Neural crest cell (in vitro differentiated cells): ENCODE measurements at regions not wholly inside any gene's neighbourhood (a gene's known extent, or its start where the extent isn't known, plus 50 kb on each side); places are given as distances from the start of the nearest gene placed in this dataset.

Source experiments
- DNase-seq: peaks from one replicate; pipeline ENCODE4 v3.0.0; 2021; ENCODE audit warnings: low read depth, mixed read lengths, low spot score
- H3K27ac Mint-ChIP-seq: one replicate; pipeline ENCODE4 v1.8.0; 2021; ENCODE audit warnings: mild to moderate bottlenecking, mixed read lengths; ENCODE audit not compliant: unreplicated experiment
- H3K27me3 Mint-ChIP-seq: 2 replicates; pipeline ENCODE4 v1.8.0; 2021; ENCODE audit warnings: low read depth, mild to moderate bottlenecking, mixed read lengths
- H3K36me3 Mint-ChIP-seq: 2 replicates; pipeline ENCODE4 v1.8.0; 2021; ENCODE audit warnings: low read depth, mild to moderate bottlenecking, mixed read lengths
- H3K4me1 Mint-ChIP-seq: 2 replicates; pipeline ENCODE4 v1.8.0; 2021; ENCODE audit warnings: mixed read lengths
- H3K4me3 Mint-ChIP-seq: one replicate; pipeline ENCODE4 v1.8.0; 2021; ENCODE audit warnings: mild to moderate bottlenecking, mixed read lengths
- H3K9me3 Mint-ChIP-seq: 2 replicates; pipeline ENCODE4 v1.8.0; 2021; ENCODE audit warnings: mixed read lengths
- TF ChIP-seq, protein P1 (sequence below): fragments of 200-600 bp; sonication (generic); conservative IDR thresholded peaks from 2 replicates; pipeline ENCODE4 v1.5.0; 2021; ENCODE audit warnings: antibody characterized with exemption, mild to moderate bottlenecking

DNA sequence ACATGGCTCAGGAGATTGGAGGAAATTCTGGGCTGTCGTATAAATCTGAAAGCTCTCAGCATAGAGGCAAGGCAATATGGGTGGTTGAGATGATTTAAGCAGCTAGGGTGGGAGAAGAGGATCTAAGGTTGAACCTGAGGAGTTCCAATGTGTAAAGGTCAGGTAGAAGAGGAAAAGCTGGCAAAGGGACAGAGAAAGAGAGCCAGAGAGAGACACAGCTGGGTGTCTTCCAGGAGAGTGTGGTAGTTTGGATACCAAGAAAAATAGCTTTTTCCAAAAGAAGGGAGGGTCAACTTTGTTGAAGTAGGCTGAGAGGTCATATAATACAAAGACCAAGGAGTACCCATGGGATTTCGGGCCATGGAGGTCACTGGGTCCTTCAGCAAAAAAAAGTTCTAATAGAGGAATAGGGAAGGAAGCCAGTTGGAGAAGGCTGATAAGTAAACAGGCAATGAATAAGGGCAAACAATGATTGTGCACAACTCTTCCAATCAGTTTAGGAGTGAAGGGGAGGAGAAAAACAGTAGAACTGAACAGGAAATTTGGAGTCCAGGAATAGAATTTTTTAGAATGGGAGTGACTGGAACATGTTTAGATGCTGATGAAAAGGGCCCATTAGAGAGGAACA is 135.1 kb downstream of the QRSL1 start:
- no peak overlapping the region for H3K27ac Mint-ChIP-seq
- no peak overlapping the region for H3K4me3 Mint-ChIP-seq
- peaks cover 2% of the 10 kb centered on the region for H3K36me3 Mint-ChIP-seq
- no peaks in the 10 kb centered on the region for H3K27me3 Mint-ChIP-seq
- peaks cover 15% of the 10 kb centered on the region for H3K9me3 Mint-ChIP-seq
- TF ChIP-seq, protein P1, sequence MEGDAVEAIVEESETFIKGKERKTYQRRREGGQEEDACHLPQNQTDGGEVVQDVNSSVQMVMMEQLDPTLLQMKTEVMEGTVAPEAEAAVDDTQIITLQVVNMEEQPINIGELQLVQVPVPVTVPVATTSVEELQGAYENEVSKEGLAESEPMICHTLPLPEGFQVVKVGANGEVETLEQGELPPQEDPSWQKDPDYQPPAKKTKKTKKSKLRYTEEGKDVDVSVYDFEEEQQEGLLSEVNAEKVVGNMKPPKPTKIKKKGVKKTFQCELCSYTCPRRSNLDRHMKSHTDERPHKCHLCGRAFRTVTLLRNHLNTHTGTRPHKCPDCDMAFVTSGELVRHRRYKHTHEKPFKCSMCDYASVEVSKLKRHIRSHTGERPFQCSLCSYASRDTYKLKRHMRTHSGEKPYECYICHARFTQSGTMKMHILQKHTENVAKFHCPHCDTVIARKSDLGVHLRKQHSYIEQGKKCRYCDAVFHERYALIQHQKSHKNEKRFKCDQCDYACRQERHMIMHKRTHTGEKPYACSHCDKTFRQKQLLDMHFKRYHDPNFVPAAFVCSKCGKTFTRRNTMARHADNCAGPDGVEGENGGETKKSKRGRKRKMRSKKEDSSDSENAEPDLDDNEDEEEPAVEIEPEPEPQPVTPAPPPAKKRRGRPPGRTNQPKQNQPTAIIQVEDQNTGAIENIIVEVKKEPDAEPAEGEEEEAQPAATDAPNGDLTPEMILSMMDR = no peak
- no peaks in the 10 kb centered on the region for H3K4me1 Mint-ChIP-seq
- DNase-seq = no peak

DNA sequence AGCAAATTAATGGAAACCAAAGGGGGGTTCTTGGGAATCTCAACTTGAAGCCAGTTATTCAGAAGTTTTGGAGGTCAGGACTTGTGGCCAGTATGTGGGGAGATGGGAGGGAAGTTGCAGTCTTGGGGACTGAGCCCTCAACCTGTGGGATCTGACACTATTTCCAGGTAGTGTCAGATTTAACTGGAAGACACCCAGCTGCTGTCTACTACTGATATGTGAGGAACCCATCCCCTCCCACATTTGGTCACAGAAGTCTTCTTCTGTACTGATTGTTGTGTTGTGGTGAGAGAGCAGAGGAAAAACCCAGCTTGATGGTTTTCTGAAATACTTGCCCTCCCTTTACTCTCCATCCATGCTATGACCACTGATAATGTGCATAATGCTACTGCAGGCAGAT is 134.0 kb downstream of the QRSL1 start:
- Mint-ChIP-seq H3K4me1 (no peaks in the 10 kb centered on the region), H3K4me3 (no peak overlapping the region)

DNA sequence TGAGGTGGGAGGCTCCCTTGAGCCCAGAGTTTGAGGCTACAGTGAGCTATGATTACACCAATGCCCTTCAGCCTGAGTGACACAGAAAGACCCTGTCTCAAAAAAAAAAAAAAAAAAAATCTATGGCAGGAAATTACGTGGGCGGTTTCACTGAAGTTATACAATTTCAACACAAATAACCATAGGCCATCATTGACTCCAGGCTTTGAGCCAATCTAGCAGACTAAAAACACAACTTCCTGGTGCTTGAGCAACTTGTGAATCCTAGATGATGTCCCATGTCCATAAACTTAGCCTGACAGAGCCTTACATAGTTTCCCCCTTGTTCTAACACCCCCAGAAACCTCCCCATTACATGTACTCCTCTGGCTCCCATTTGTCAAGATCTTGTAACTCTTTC is 131.8 kb downstream of the QRSL1 start:
- no peak overlapping the region for H3K4me3 Mint-ChIP-seq
- no peaks in the 10 kb centered on the region for H3K4me1 Mint-ChIP-seq
- H3K9me3 Mint-ChIP-seq = peaks cover 18% of the 10 kb centered on the region
- H3K27me3 Mint-ChIP-seq = no peaks in the 10 kb centered on the region
- TF ChIP-seq, protein P1 = no peak
- no peak for DNase-seq
- H3K36me3 Mint-ChIP-seq = no peaks in the 10 kb centered on the region
- no peak overlapping the region for H3K27ac Mint-ChIP-seq

More for the DNA sequence above, 134.0 kb downstream of the QRSL1 start:
- no peak overlapping the region for H3K27ac Mint-ChIP-seq
- peaks cover 18% of the 10 kb centered on the region for H3K9me3 Mint-ChIP-seq
- no peak for DNase-seq
- TF ChIP-seq, protein P1 = no peak
- no peaks in the 10 kb centered on the region for H3K27me3 Mint-ChIP-seq
- H3K36me3 Mint-ChIP-seq = no peaks in the 10 kb centered on the region

DNA sequence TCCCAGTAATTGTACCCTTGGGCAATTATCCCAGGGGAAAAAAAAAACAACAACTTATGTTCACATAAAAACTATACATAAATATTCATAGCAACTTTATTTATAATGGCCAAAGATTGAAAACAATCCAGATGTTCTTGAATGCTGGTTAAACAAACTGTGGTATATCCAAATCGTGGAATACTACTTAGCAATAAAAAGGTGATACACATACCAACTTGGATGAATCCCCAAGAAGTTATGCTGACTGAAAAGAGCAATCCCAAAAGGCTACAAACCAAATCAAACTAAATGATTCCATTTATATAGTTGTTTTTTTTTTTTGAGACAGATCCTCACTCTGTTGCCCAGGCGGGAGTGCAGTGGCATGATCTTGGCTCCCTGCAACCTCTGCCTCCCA is 129.7 kb downstream of the QRSL1 start:
- H3K9me3 Mint-ChIP-seq = peaks cover 18% of the 10 kb centered on the region
- H3K36me3 Mint-ChIP-seq = no peaks in the 10 kb centered on the region
- no peak overlapping the region for H3K4me3 Mint-ChIP-seq
- no peaks in the 10 kb centered on the region for H3K4me1 Mint-ChIP-seq
- H3K27me3 Mint-ChIP-seq = no peaks in the 10 kb centered on the region
- TF ChIP-seq, protein P1 = no peak
- DNase-seq = no peak
- no peak overlapping the region for H3K27ac Mint-ChIP-seq

DNA sequence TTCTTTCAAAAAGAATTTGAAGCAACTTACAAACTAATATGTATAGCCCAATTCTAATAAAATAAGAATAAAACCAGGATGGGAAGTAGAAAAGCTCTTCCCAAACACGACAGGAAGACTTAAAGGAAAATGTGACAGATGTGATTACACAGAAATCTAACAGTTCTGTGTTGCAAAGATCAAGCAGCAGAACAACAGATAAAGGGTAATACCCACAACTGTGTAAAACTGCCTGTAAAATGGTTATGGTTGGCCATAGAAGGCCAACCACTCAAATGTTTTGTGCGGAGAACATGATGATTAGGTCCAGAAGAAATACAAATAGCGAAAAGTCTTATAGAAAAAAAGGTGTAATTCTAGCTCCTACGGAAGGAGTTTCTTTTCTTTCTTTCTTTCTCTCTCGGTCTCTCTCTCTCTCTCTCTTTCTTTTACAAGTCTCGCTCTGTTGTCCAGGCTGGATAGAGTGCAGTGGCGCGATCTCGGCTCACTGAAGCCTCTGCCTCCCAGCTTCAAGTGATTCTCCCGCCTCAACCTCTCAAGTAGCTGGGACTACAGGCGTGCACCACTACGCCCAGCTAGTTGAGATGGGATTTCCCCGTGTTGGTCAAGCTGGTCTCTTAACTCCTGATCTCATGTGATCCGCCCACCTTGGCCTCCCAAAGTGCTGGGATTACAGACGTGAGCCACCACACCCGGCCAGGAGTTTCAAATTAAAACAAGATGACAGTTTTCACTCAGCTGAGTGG is 128.5 kb downstream of the QRSL1 start:
- Mint-ChIP-seq H3K4me1 (no peaks in the 10 kb centered on the region), H3K36me3 (no peaks in the 10 kb centered on the region), H3K27ac (no peak overlapping the region), H3K4me3 (no peak overlapping the region), H3K9me3 (peaks cover 18% of the 10 kb centered on the region), H3K27me3 (no peaks in the 10 kb centered on the region)
- no peak for DNase-seq
- TF ChIP-seq, protein P1 = no peak
